T-helper 2 cell treated with Interferon-gamma antibody and Interleukin-4, amounts not matched to agents 100 ng/mL and 5 ng/mL, for 36 hours (primary cell): ENCODE measurements at regions not wholly inside any gene's neighbourhood (a gene's known extent, or its start where the extent isn't known, plus 50 kb on each side); places are given as distances from the start of the nearest gene placed in this dataset.
"Not testable (repeated sequence)": the region's sequence is repeated elsewhere in the genome, so short reads cannot be mapped to it uniquely, and the experiment has no call there.

Source experiments
- intact Hi-C: fragments of 100-400 bp; cut with micrococcal nuclease; formaldehyde crosslinking; loops from one replicate; pipeline ENCODE4 v1.15.1; 2023

GRCh38 chr6:169014211-169015197, 239.1 kb downstream of the THBS2 start:
- intact Hi-C loops, result no loop called here

GRCh38 chr6:169009628-169010027, 244.0 kb downstream of the THBS2 start:
- intact Hi-C loops, result no loop called here

GRCh38 chr6:169008641-169009257, 244.9 kb downstream of the THBS2 start:
- intact Hi-C loops, result no loop called here

GRCh38 chr6:169005166-169005565, 248.5 kb downstream of the THBS2 start:
- intact Hi-C loops, result no loop called here

- intact Hi-C loops, result no loop called here
Measured at GRCh38 chr6:169000022-169000421, 253.6 kb downstream of the THBS2 start.

GRCh38 chr6:168999392-168999791, 254.3 kb downstream of the THBS2 start:
- intact Hi-C loops, result no loop called here

GRCh38 chr6:168996356-168996625, 257.4 kb downstream of the THBS2 start:
- intact Hi-C loops, result no loop called here

- intact Hi-C loops, result no loop called here
Measured at GRCh38 chr6:168995526-168996355, 257.9 kb downstream of the THBS2 start.

- intact Hi-C loops, result no loop called here
Measured at GRCh38 chr6:168994956-168995355, 258.7 kb downstream of the THBS2 start.

GRCh38 chr6:168992446-168993144, 261.1 kb downstream of the THBS2 start:
- intact Hi-C loops, result no loop called here

GRCh38 chr6:168991695-168992094, 262.0 kb downstream of the THBS2 start:
- intact Hi-C loops, result not testable (repeated sequence)

- intact Hi-C loops, result no loop called here
Measured at GRCh38 chr6:168990019-168990751, 263.5 kb downstream of the THBS2 start.

GRCh38 chr6:168989421-168989820, 264.2 kb downstream of the THBS2 start:
- intact Hi-C loops, result no loop called here

- intact Hi-C loops, result no loop called here
Measured at GRCh38 chr6:168988801-168989200, 264.8 kb downstream of the THBS2 start.

- intact Hi-C loops, result no loop called here
Measured at GRCh38 chr6:168988280-168988679, 265.4 kb downstream of the THBS2 start.

- intact Hi-C loops, result no loop called here
Measured at GRCh38 chr6:168985705-168986104, 267.9 kb downstream of the THBS2 start.

- intact Hi-C loops, result no loop called here
Measured at GRCh38 chr6:168983925-168984324, 269.7 kb downstream of the THBS2 start.

GRCh38 chr6:168981187-168981586, 272.5 kb downstream of the THBS2 start:
- intact Hi-C loops, result no loop called here

GRCh38 chr6:168979254-168979653, 274.4 kb downstream of the THBS2 start:
- intact Hi-C loops, result no loop called here

GRCh38 chr6:168972128-168972527, 281.5 kb downstream of the THBS2 start:
- intact Hi-C loops, result no loop called here

GRCh38 chr6:168971549-168971948, 282.1 kb downstream of the THBS2 start:
- intact Hi-C loops, result no loop called here
